CD4-positive, alpha-beta T cell treated with Interleukin-17A for 1 hour (primary cell): ENCODE measurements at regions not wholly inside any gene's neighbourhood (a gene's known extent, or its start where the extent isn't known, plus 50 kb on each side); places are given as distances from the start of the nearest gene placed in this dataset.
"Not testable (repeated sequence)": the region's sequence is repeated elsewhere in the genome, so short reads cannot be mapped to it uniquely, and the experiment has no call there.

Source experiments
- DNase-seq: peaks from one replicate; pipeline ENCODE4 v3.0.0-alpha.2; 2020

GRCh38 chr1:229710746-229711145 lies 84.7 kb downstream of the URB2 start:
- DNase-seq, result no peak

GRCh38 chr1:229714306-229714705 lies 88.3 kb downstream of the URB2 start:
- DNase-seq, result no peak

GRCh38 chr1:229714964-229715603 lies 89.0 kb downstream of the URB2 start:
- peak; percentile 44 for DNase-seq

DNA sequence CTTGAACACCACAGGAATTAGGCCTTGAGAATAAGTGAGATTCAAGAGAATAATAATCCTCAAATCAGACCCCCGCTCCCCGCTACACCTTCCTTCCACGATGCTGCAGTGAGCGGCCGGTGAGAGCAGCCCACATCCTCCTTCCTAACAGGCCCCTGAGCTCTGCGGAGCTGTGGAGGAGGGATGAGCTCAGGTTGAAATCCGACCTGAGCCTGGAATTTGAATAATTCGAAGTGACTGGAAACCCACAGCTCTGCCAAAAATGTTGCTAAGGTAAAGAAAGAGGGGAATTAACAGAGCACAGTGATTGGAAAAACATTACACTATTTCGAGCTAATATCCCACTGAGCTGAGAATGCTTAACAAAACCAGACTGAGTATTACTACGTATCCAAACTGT lies 90.0 kb downstream of the URB2 start:
- DNase-seq, result no peak

GRCh38 chr1:229716704-229717103 lies 90.7 kb downstream of the URB2 start:
- DNase-seq, result no peak

GRCh38 chr1:229717786-229718576 lies 91.9 kb downstream of the URB2 start:
- DNase-seq, result no peak

DNA sequence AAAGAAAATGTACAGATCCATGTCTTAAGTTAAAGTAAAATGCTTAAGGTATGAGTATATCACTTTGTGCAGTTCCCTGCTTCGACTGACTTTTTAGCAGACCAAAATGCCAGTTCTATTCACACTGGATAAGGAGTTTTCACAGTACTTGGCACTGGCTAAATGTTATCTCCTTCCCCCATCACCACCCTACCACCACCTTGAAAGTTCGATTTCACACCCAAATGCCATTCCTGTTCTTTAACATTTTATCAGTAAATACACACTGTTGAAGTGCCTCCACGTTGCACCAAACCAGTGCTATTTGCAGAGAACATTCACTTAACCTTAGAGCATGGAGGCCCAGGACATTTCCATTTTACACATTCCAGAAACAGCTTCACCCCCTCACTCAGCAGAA lies 100.0 kb downstream of the URB2 start:
- DNase-seq, result no peak

DNA sequence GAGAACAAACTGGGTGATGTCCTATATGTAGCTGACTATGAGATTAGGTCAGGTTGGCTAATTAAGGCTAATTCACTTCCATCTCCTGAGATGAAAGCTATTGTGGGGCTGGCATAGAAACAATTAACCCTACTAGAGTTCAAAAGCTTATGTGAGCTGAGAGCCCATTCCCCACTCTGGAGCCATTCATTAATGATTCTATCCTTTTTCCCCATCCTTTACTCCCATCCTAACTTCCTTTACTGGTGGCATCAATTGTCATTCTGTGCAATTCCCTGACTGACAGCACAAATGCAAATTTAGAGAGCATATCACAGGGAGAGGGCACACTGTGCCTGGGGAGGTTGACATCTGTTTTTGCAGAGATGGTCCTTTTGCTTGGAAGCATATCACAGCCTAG lies 103.9 kb downstream of the URB2 start:
- DNase-seq, result no peak

- no peak for DNase-seq
These were observed 104.5 kb downstream of the URB2 start for GRCh38 chr1:229730573-229730972.

- DNase-seq, result no peak
These were observed 106.0 kb downstream of the URB2 start for GRCh38 chr1:229732061-229732460.

GRCh38 chr1:229736376-229736775 lies 110.3 kb downstream of the URB2 start:
- DNase-seq, result no peak

GRCh38 chr1:229742614-229743013 lies 116.6 kb downstream of the URB2 start:
- not testable (repeated sequence) for DNase-seq

DNA sequence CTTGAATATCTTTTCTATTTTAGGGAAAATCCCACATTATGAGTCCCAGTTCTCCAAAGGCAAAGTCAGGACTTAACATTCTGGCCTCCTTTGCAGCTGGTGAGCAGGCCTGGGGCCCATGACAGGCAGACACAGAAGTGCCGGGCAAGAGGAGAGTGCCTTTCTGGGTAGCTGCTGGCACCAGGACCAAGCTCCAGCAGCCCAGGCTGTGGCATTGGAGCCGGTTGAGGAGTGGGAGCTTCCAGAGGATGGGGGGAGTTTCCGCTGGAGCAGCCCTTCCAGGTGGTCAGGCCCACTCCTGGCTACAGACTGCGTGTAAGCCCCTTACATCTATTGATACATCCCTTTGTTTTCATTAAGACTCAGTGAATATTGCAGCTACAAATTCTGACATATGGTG lies 123.9 kb downstream of the URB2 start:
- DNase-seq, result no peak

GRCh38 chr1:229751610-229752009 lies 125.6 kb downstream of the URB2 start:
- no peak for DNase-seq

- DNase-seq, result no peak
These were observed 126.6 kb downstream of the URB2 start for GRCh38 chr1:229752679-229753078.

DNA sequence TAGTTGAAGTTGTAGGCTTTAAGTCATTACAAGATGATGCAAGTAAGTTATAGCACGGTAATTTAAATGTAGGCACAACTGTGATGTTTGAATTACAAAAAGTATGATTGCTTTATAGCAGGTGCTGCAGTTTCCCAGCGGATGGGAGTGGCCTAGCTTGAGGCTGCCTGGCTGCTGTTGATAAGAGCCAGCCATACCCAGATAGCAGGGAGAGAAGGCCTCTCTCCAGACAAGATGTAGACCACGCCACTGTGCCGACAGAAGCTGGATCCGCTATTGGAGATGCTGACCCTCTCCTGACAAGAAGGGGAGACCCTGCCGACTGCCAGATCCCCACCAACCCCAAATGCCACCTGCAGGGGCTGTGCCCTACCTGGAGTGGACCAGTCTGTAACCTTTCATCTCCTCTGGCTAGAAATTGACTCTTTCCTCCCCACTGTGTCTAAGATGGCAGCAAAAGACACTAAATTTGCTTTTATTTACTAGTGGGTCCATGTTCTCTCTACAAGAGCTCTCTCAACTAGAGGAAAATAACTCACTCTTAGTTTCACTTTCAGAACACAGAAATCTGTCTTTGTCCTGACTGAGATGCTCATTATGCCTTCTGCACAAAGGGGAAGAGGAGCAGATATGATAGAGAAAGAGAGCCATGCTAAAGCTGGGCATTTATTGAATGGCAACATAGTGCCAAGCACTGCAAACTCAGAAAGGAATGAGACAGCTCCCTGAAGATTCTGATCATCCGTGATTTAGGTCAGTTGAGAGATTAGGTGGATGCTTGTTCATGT lies 127.9 kb downstream of the URB2 start:
- no peak for DNase-seq

- no peak for DNase-seq
These were observed 130.6 kb downstream of the URB2 start for GRCh38 chr1:229756666-229757065.

GRCh38 chr1:229757226-229757625 lies 131.2 kb downstream of the URB2 start:
- DNase-seq, result no peak

DNA sequence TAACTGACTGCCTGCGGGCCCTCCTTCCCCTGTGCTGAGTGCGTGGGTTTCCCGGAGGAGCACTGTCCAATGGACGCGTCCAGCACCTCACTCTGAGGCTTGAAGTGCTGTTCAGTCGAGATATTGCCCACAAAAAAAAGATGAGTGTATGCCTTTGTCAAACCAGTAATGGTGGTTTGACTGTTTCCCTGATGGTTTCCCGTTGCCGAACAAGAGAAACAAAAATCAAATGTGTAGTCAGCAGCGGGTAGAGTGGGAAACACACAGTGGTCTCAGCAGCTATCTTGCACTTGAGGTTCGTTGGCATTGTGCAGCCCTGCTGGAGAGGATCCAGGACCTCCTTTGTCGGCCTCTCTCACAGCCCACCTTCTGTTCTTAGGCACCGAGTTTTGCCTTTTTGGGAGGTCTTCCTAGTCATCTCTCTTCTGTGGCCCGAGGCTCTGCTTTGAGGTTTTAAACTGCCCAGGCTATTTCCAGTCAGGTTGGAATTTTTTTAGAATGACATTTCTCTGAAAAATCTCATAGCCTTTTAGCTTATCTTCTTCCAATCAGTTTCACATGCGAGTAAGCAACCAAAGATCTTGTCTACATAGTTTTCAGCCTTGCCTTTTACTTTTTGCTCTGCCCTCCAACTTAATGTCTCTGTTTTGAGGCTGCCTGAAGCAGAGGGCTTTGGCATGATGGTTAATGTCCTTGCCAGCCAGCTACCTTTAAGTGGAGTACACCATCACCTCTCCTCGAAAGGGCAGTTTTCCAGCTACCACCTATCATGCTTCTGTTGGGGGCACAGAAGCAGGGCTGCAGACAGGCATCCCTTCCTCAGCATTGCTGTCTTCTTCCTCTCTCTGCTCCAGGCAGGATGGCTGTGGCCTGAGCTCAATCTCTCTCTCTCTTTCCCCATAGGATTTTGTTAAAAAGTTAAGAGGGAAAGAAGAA lies 132.3 kb downstream of the URB2 start:
- no peak for DNase-seq

DNA sequence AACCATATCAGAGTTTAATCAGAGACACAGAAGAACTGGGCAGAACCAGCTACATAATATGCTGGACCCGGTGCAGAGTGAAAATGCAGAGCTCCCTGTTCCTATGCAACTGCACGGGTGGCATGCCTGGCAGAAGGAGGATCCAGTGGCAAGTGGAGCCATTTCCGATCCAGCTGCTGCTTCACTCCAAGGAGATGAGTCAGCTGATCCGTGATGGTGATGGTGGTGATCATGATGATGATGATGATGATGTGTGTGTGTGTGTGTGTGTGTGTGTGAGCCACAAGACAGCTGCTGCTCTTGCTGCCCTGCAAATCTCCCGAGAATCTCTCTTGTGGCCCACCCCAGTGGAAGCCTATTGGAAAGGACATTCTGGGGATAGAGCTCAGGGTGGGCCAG lies 133.0 kb downstream of the URB2 start:
- DNase-seq, result no peak

- no peak for DNase-seq
These were observed 133.5 kb downstream of the URB2 start for GRCh38 chr1:229759586-229759985.

GRCh38 chr1:229760478-229760996 lies 134.5 kb downstream of the URB2 start:
- no peak for DNase-seq
